Stomach (tissue), 8 donors: ENCODE measurements at regions not wholly inside any gene's neighbourhood (a gene's known extent, or its start where the extent isn't known, plus 50 kb on each side); places are given as distances from the start of the nearest gene placed in this dataset.

Experiments
- DNase-seq, 2 donors: peaks; one replicate each; pipeline versions ENCODE4 v3.0.0 to v3.0.0-alpha.2; 2013 to 2019
- H3K27ac ChIP-seq, 5 donors: fragments of 200-600 bp in 4 of 5; sonication (generic) in 4 of 5; one replicate each; pipeline ENCODE4 v1.5.1; 2013 to 2019; ENCODE audit warnings: mild to moderate bottlenecking in 1 of 5, moderate library complexity in 1 of 5
- H3K27me3 ChIP-seq, 3 donors: fragments of 200-600 bp; sonication (generic); one replicate each; pipeline ENCODE4 v1.5.1; 2017 to 2019; ENCODE audit warnings: mixed run types in 1 of 3
- H3K36me3 ChIP-seq, 4 donors: fragments of 200-600 bp; sonication (generic); 1 replicate in 3 of 4; 2 replicates in 1 of 4; pipeline ENCODE4 v1.5.1; 2016 to 2019
- H3K4me1 ChIP-seq, 4 donors: fragments of 200-600 bp; sonication (generic); one replicate each; pipeline ENCODE4 v1.5.1; 2016 to 2019
- H3K4me3 ChIP-seq, 4 donors: fragments of 200-600 bp; sonication (generic) in 3 of 4; one replicate each; pipeline ENCODE4 v1.5.1; 2016 to 2019; ENCODE audit warnings: mild to moderate bottlenecking in 1 of 4
- H3K9me3 ChIP-seq, 4 donors: fragments of 200-600 bp; sonication (generic); one replicate each; pipeline ENCODE4 v1.5.1; 2016 to 2019
- EP300 ChIP-seq: sonication (generic); formaldehyde crosslinking; IDR thresholded peaks from one replicate; pipeline ENCODE4 v1.6.1; 2017; ENCODE audit warnings: antibody characterized with exemption
- POLR2A ChIP-seq, 4 donors: fragments of 450-650 bp; IDR thresholded peaks; one replicate each; pipeline ENCODE4 v1.6.1; 2016; ENCODE audit warnings: antibody characterized with exemption in 4 of 4, control low read depth in 2 of 4, mild to moderate bottlenecking in 1 of 4, moderate library complexity in 1 of 4
- POLR2AphosphoS5 ChIP-seq, 3 donors: sonication (generic); formaldehyde crosslinking; IDR thresholded peaks; one replicate each; pipeline ENCODE4 v1.6.1; 2016; ENCODE audit warnings: antibody characterized with exemption in 3 of 3
- WGBS, 5 donors: extraction: QIAGEN DNeasy Blood & Tissue Kit in 3 of 5; methylation state at CpG; one replicate each; pipeline versions ENCODE4 v1.1.5 to v1.1.7; 2013 to 2018; 5-methylcytosine and 5-hydroxymethylcytosine counted together
- intact Hi-C: fragments of 100-400 bp; cut with DNase I; formaldehyde crosslinking; loops from one replicate; pipeline ENCODE4 v1.15.1; 2023; ENCODE audit warnings: low total_unique reads
- TF ChIP-seq, protein P1 (sequence below), 7 experiments: fragments of 450-650 bp in 4 of 7; fragments of 200-600 bp in 3 of 7; sonication (generic) in 3 of 7; IDR thresholded peaks; one replicate each; pipeline ENCODE4 v1.5.1; 2016 to 2019; ENCODE audit warnings: antibody characterized with exemption in 7 of 7, control low read depth in 2 of 7, mild to moderate bottlenecking in 1 of 7
- donor health status: healthy with polysubstance abuse.
- donor health status: Bipolar disorder and iron deficiency.
- donor health status: healthy.

DNA sequence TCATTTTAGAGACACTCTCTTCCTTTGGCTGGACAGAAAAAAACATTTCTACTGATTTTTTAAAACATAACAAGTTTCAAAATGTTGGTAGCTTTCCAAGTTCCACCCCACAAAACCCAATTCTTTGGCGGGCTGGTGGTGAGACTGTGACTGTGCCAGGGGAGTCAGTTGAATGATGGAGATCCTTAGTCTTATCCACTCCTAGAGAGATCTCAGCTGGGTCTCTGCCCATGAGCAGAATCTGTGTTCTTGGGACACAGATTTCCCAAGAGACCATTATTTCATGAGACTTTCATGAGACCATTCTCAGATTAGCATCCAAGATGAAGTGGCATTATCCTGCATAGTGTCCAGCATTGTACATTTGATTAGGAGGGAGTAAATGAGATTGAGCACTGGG lies 135.1 kb upstream of the NPHP3 start:
- H3K27ac ChIP-seq: no peak overlapping the region
- H3K9me3 ChIP-seq: no peaks in the 10 kb centered on the region
- H3K36me3 ChIP-seq: no peaks in the 10 kb centered on the region
- 76 to 96% (median 85%) methylated on average over 1 of the region's 1 CpG for WGBS, 5 donors
- no peaks in the 10 kb centered on the region for H3K4me1 ChIP-seq
- intact Hi-C loops: no loop called here
- no peak for DNase-seq
- no peak overlapping the region for H3K4me3 ChIP-seq
- H3K27me3 ChIP-seq: no peaks in the 10 kb centered on the region
- TF ChIP-seq POLR2AphosphoS5 (IDR thresholded peaks at IDR 0.05) (no peak), POLR2A (IDR thresholded peaks at IDR 0.05) (no peak), EP300 (no peak)
- TF ChIP-seq, protein P1, sequence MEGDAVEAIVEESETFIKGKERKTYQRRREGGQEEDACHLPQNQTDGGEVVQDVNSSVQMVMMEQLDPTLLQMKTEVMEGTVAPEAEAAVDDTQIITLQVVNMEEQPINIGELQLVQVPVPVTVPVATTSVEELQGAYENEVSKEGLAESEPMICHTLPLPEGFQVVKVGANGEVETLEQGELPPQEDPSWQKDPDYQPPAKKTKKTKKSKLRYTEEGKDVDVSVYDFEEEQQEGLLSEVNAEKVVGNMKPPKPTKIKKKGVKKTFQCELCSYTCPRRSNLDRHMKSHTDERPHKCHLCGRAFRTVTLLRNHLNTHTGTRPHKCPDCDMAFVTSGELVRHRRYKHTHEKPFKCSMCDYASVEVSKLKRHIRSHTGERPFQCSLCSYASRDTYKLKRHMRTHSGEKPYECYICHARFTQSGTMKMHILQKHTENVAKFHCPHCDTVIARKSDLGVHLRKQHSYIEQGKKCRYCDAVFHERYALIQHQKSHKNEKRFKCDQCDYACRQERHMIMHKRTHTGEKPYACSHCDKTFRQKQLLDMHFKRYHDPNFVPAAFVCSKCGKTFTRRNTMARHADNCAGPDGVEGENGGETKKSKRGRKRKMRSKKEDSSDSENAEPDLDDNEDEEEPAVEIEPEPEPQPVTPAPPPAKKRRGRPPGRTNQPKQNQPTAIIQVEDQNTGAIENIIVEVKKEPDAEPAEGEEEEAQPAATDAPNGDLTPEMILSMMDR (IDR thresholded peaks at IDR 0.05): no peak

DNA sequence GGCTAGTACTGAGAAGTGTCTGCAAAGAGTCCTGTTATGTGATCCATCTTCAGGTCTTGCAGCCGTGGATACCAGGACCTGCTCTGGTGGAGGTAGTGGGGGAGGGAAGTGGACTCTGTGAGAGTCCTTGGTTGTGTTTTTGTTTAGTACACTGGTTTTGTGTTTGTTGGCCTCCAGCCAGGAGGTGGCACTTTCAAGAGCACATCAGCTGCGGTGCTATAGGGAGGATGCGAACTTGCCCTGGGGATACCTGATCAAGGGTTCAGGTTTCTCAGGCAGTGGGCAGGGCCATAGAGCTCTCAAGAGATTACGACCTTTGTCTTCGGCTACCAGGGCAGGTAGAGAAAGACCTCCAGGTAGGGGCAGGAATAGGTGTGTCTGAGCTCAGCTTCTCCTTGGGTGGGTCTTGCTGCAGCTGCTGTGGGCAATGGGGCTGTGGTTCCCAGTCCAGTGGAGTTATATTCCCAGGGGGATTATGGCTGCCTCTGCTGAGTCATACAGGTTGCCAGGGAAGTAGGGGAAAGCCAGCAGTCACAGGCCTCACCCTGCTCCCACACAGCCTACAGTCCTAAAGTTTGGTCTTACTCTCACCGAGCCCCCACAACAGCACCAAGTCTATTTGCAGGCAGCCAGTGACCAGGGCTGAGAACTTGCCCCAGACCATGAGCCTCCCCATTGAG lies 132.8 kb upstream of the NPHP3 start:
- H3K27ac ChIP-seq: no peak overlapping the region
- TF ChIP-seq POLR2A (IDR thresholded peaks at IDR 0.05): no peak
- no peak for TF ChIP-seq EP300
- H3K4me3 ChIP-seq: no peak overlapping the region
- peaks cover 0 to 12% (median 3%) of the 10 kb centered on the region in 4 donors for H3K9me3 ChIP-seq
- intact Hi-C loops: no loop called here
- H3K4me1 ChIP-seq: no peaks in the 10 kb centered on the region
- DNase-seq: no peak
- H3K27me3 ChIP-seq: no peaks in the 10 kb centered on the region
- WGBS, 5 donors: 83 to 95% (median 92%) methylated on average over 6 of the region's 6 CpGs
- H3K36me3 ChIP-seq: no peaks in the 10 kb centered on the region

DNA sequence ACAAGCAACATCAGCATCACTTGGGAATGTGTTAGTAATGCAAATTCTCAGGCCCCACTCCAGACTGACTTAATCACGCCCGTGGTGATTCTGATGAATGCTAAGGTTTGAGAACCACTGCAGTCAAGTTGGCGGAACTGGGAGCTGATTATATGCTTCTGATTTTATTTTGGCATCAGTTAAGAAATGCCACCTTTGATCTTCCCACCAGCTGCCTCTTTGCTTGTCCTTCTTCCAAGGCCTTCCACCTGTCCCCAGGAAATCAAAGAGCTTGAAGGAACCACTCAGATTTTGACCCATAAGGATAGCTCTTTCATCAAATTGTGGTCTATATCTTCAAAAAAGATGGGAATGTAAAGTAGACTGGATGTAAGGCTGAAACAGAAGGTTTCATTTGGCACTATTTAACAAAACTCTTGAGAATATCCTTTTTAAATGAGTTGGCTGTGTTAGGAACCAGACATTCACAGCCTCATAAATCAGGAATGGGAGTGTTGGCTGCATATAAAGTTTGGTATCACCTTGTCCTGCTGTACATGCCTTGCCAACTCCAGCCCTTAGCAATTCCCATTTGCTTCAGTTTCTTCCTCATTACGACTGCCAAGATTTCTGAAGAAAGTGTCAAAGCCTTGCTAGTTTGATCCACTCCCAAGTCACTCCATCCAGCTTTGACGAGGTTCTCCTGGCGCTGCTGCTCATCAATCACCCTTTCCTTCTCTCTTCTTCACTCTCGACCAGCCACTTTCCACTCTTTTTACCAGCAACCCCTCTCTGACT lies 125.8 kb upstream of the NPHP3 start:
- WGBS, 5 donors: 70 to 87% (median 81%) methylated on average over 7 of the region's 7 CpGs

DNA sequence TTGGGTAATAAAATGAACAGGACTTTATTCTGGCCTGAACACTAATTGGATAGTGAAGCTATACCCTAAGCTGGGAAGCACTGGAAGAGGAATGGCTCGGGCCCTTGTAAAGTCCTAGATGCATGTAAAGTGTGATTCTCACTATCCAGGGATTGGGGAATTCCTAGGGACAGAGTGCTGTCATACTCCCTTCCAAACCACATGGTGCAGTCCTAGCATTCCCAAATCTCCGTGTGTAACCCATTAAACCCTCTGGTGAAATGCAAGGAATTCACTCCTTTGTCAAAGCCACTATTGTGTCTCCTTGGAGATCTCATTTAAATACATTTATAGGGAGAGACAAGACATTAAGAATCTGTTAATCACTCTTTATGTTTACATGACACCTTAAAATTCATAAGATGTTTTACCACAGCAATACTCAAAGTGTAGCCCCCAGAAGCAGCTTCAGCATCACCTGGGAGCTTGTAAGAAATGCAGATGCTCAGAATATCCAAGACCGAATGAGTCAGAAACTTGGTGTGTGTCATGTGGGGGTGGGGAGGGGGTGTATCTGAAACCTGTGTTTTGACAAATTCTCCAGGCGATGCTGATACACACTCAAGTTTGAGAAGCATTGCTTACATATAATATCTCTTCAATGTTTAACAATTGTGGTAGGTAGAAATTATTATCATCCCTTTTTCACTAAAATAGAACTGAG lies 121.8 kb upstream of the NPHP3 start:
- no peaks in the 10 kb centered on the region for H3K4me1 ChIP-seq
- TF ChIP-seq, protein P1 (IDR thresholded peaks at IDR 0.05): no peak
- TF ChIP-seq POLR2AphosphoS5 (IDR thresholded peaks at IDR 0.05) (no peak), POLR2A (IDR thresholded peaks at IDR 0.05) (no peak), EP300 (no peak)
- H3K9me3 ChIP-seq: no peaks in the 10 kb centered on the region
- H3K36me3 ChIP-seq: no peaks in the 10 kb centered on the region
- H3K27me3 ChIP-seq: no peaks in the 10 kb centered on the region
- intact Hi-C loops: no loop called here
- H3K4me3 ChIP-seq: no peak overlapping the region
- H3K27ac ChIP-seq: no peak overlapping the region
- 60 to 68% (median 64%) methylated on average over 4 of the region's 4 CpGs for WGBS, 5 donors
- no peak for DNase-seq

More for the DNA sequence above, 125.8 kb upstream of the NPHP3 start:
- no peaks in the 10 kb centered on the region for H3K27me3 ChIP-seq
- no peak overlapping the region for H3K27ac ChIP-seq
- no peak overlapping the region for H3K4me3 ChIP-seq
- TF ChIP-seq POLR2AphosphoS5 (IDR thresholded peaks at IDR 0.05) (no peak), POLR2A (IDR thresholded peaks at IDR 0.05) (no peak), EP300 (no peak)
- TF ChIP-seq, protein P1 (IDR thresholded peaks at IDR 0.05): no peak
- intact Hi-C loops: no loop called here
- H3K4me1 ChIP-seq: no peaks in the 10 kb centered on the region
- peaks cover 0 to 12% (median 3%) of the 10 kb centered on the region in 4 donors for H3K9me3 ChIP-seq
- DNase-seq: peak in 1 of 2 donors; percentile 33
- H3K36me3 ChIP-seq: no peaks in the 10 kb centered on the region
